ENCODE measurements at regions not wholly inside any gene's neighbourhood (a gene's known extent, or its start where the extent isn't known, plus 50 kb on each side); places are given as distances from the start of the nearest gene placed in this dataset.

- no peak for DNase-seq
- no peaks in the 10 kb centered on the region for H3K36me3 ChIP-seq
- no peak overlapping the region for H3K4me3 ChIP-seq
- no peak for TF ChIP-seq POLR2A (IDR thresholded peaks at IDR 0.05)
- TF ChIP-seq, protein P1, sequence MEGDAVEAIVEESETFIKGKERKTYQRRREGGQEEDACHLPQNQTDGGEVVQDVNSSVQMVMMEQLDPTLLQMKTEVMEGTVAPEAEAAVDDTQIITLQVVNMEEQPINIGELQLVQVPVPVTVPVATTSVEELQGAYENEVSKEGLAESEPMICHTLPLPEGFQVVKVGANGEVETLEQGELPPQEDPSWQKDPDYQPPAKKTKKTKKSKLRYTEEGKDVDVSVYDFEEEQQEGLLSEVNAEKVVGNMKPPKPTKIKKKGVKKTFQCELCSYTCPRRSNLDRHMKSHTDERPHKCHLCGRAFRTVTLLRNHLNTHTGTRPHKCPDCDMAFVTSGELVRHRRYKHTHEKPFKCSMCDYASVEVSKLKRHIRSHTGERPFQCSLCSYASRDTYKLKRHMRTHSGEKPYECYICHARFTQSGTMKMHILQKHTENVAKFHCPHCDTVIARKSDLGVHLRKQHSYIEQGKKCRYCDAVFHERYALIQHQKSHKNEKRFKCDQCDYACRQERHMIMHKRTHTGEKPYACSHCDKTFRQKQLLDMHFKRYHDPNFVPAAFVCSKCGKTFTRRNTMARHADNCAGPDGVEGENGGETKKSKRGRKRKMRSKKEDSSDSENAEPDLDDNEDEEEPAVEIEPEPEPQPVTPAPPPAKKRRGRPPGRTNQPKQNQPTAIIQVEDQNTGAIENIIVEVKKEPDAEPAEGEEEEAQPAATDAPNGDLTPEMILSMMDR (IDR thresholded peaks at IDR 0.05) = no peak
- no peaks in the 10 kb centered on the region for H3K4me1 ChIP-seq
- H3K27ac ChIP-seq = no peak overlapping the region
- H3K9me3 ChIP-seq = no peaks in the 10 kb centered on the region
- H3K27me3 ChIP-seq = no peaks in the 10 kb centered on the region
Observed at GRCh38 chr11:40062616-40063015, 1396.8 kb downstream of the LRRC4C start.

DNA sequence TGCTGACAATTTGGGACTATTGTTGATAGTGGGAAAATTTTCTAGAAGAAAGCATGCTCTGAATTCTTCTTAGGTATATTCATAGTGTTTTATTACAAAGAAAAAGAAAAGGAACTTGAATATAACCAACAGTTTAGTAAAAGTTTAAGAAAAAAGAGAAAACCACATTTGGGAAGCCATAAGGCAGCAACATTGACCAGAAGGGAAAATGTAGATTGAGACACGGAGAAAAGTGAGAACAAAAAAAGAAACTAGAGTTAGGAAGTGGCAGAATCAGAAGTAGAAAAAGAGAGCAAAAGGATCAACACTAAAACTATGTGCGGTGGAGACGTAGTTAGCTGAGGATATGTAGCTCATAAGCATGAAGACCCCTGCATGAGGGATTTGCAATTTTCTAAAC lies 1398.2 kb downstream of the LRRC4C start:
- no peaks in the 10 kb centered on the region for H3K36me3 ChIP-seq
- H3K4me3 ChIP-seq = no peak overlapping the region
- H3K27ac ChIP-seq = no peak overlapping the region
- DNase-seq = no peak
- no peaks in the 10 kb centered on the region for H3K27me3 ChIP-seq
- H3K4me1 ChIP-seq = no peaks in the 10 kb centered on the region
- TF ChIP-seq, protein P1 (IDR thresholded peaks at IDR 0.05) = no peak
- no peak for TF ChIP-seq POLR2A (IDR thresholded peaks at IDR 0.05)
- H3K9me3 ChIP-seq = no peaks in the 10 kb centered on the region

DNA sequence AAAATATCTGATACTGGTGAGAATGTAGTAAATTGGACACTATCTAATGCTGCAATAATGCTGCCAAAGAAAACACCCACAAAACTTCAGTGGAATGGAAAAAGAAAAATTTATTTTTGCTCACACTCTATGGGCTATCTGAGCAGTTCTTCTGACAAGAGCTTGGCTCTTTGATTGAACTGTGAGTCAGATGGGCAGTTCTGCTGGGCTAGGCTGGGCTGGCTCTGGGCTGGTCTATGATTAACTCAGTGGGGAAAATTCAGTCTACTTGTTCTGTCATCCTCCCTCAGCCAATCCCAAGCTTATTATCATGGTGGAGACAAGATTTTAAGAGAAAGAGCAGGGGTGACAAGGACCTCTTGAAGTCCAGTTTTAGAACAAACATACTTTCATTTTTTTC lies 1404.8 kb downstream of the LRRC4C start:
- no peak for TF ChIP-seq POLR2A (IDR thresholded peaks at IDR 0.05)
- TF ChIP-seq, protein P1 (IDR thresholded peaks at IDR 0.05) = no peak
- no peaks in the 10 kb centered on the region for H3K27me3 ChIP-seq
- no peak for DNase-seq
- H3K4me3 ChIP-seq = no peak overlapping the region
- no peaks in the 10 kb centered on the region for H3K9me3 ChIP-seq
- no peak overlapping the region for H3K27ac ChIP-seq
- H3K4me1 ChIP-seq = no peaks in the 10 kb centered on the region
- no peaks in the 10 kb centered on the region for H3K36me3 ChIP-seq

DNA sequence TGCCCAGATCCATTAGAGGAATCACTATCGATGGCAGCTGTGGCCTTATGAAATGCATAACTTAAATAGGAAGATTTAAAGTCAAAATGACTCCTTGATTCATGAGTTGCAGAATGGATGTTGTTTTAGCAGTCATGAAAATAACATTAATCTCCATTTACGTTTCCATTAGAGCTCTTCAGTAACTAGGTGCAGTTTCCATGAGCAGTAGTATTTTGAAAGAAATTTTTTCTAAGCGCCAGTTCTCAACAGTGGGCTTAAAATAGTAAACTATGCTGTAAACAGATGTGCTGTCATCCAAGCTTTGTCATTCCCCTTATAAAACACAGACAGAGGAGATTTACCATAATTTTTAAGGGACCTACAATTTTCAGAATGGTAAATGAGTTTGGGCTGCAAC lies 1414.1 kb downstream of the LRRC4C start:
- no peaks in the 10 kb centered on the region for H3K9me3 ChIP-seq
- no peaks in the 10 kb centered on the region for H3K4me1 ChIP-seq
- H3K27me3 ChIP-seq = no peaks in the 10 kb centered on the region
- DNase-seq = no peak
- TF ChIP-seq POLR2A (IDR thresholded peaks at IDR 0.05) = no peak
- TF ChIP-seq, protein P1 (IDR thresholded peaks at IDR 0.05) = no peak
- no peak overlapping the region for H3K4me3 ChIP-seq
- no peaks in the 10 kb centered on the region for H3K36me3 ChIP-seq
- no peak overlapping the region for H3K27ac ChIP-seq

DNA sequence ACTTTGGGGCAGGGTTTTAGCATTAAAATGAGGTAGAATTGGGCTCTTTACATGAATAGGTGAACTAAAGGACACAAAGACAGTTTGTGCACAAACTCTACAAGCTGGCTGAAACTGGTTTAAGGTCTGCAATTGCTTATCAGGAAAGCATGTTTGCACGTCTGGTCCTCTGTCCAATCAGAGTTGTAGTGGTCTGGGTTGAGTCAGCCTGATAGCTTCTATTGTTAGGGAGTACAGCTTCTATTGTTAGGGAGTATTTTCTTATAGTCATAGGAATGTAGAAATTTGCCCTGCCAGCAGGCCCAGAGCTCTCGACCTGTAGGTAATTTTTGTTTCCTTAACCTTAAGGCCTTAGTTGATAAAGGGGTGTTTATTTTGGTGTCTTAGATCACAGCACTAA lies 1422.4 kb downstream of the LRRC4C start:
- no peak overlapping the region for H3K4me3 ChIP-seq
- no peaks in the 10 kb centered on the region for H3K27me3 ChIP-seq
- no peaks in the 10 kb centered on the region for H3K9me3 ChIP-seq
- no peak overlapping the region for H3K27ac ChIP-seq
- no peaks in the 10 kb centered on the region for H3K36me3 ChIP-seq
- H3K4me1 ChIP-seq = no peaks in the 10 kb centered on the region
- no peak for DNase-seq
- TF ChIP-seq, protein P1 (IDR thresholded peaks at IDR 0.05) = no peak
- TF ChIP-seq POLR2A (IDR thresholded peaks at IDR 0.05) = no peak

DNA sequence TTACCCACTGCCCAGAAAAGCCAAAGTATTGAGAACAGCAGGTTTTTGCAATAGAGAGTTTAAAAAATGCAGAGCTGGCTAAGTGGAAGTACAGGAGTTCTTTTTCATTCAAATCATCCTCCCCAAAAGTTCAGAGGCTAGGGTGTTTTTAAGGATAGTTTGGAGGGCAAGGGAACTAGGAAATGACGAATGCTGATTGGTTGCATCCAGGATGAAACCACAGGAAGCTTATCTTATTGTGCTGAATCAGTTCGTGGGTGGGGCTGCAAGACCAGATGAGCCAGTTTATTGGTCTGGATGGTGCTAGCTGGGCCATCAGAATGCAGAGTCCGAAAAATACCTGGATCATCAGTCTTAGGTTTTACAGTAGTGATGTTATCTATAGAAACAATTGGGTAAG lies 1427.1 kb downstream of the LRRC4C start:
- Histone ChIP-seq H3K27me3 (no peaks in the 10 kb centered on the region), H3K4me3 (no peak overlapping the region), H3K9me3 (no peaks in the 10 kb centered on the region), H3K27ac (no peak overlapping the region), H3K36me3 (no peaks in the 10 kb centered on the region), H3K4me1 (no peaks in the 10 kb centered on the region)
- no peak for DNase-seq
- no peak for TF ChIP-seq POLR2A (IDR thresholded peaks at IDR 0.05)
- TF ChIP-seq, protein P1 (IDR thresholded peaks at IDR 0.05) = no peak
